ENCODE measurements at regions not wholly inside any gene's neighbourhood (a gene's known extent, or its start where the extent isn't known, plus 50 kb on each side); places are given as distances from the start of the nearest gene placed in this dataset.

DNA sequence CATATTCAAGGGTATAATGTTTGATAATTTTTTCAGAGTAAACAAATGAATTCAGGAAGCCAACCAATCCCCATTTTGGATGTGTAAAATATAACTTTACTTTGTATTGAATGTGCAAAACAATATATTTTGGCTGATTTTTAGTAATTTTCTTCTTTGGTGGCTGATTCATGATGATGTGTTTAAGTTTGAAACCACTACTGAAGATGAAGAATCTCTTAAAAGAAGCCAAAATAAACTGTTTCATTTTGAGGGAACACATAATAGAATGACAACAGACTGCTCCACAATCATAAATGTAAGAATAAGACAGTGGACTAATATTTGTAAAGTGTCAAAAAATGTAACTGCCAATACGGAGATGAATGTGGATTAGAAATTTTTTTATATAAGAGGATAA is 52.5 kb upstream of the TRIM43 start:
- DNase-seq (ENCODE audit: low spot score): no peak

DNA sequence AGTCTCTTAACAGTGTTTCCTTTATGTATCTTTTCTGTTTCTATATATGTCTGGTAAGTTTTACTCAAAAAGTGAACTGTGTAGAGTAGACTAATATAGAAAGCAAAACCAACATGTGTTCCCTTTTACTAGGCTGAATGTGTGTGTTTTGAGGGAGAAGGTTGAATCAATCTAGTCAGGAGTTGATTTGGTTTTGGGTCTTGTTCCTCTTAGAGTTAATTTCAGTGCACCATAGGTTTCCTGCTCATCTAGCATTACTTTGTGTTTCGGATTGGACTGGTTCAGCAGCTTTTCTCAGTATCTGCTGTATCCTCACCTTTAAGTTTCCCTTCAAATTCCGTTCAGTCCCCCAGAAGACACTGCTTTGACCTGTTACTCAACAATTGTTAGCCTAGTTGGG is 52.0 kb upstream of the TRIM43 start:
- peak; percentile 76 for DNase-seq (ENCODE audit: low spot score)

All from pons (tissue), 1 donor.